HCT116 (cell line): ENCODE measurements at regions not wholly inside any gene's neighbourhood (a gene's known extent, or its start where the extent isn't known, plus 50 kb on each side); places are given as distances from the start of the nearest gene placed in this dataset.

ENCODE experiments used
- ATAC-seq: fragments of 200-7000 bp; cut with Tn5 transposase; 2 replicates; pipeline ENCODE4 v1.9.1; 2020; ENCODE audit warnings: mild to moderate bottlenecking, moderate library complexity
- BruUV-seq: library from RNA; stranded (reverse); fragments of 400-500 nt; replicated peaks from 2 replicates; lab custom pipeline; 2021; lab: Mats Ljungman, UMichigan
- CTCF ChIA-PET: fragments of 300-600 bp; sonication (Branson Sonifier 250); formaldehyde crosslinking; loops from one replicate; lab custom pipeline; 2021; ENCODE audit warnings: antibody characterized with exemption; lab: Charles Lee
- POLR2A ChIA-PET: fragments of 300-600, 350-600 bp; sonication (Branson Sonifier 250); formaldehyde crosslinking; loops from one replicate; lab custom pipeline; 2021; ENCODE audit warnings: antibody characterized with exemption; lab: Charles Lee
- RAD21 ChIA-PET, 2 experiments: fragments of 300-600 bp; sonication (Branson Sonifier 250); formaldehyde crosslinking; loops; one replicate each; lab custom pipeline; 2023; ENCODE audit warnings: low total read pairs in 2 of 2; ENCODE audit not compliant: uncharacterized antibody in 2 of 2, unreplicated experiment in 2 of 2, low non-redundant PET in 1 of 2; lab: Charles Lee
- DNase-seq: peaks from one replicate; pipeline ENCODE4 v3.0.0-alpha.2; 2010; ENCODE audit warnings: low read depth, low spot score
- H2AFZ ChIP-seq: fragments of 200-600 bp; shearing (Covaris generic), sonication (generic); 2 replicates; pipeline ENCODE4 v1.6.1; 2017; ENCODE audit warnings: low read depth, mixed run types, mixed read lengths, antibody characterized with exemption, low read length; ENCODE audit not compliant: poor library complexity, severe bottlenecking
- H3K27ac ChIP-seq: 2 replicates; pipeline ENCODE4 v1.5.1; 2012; ENCODE audit warnings: low read depth, low read length
- H3K27me3 ChIP-seq: fragments of 200-600 bp; sonication (generic); 2 replicates; pipeline ENCODE4 v1.6.1; 2016; ENCODE audit warnings: mixed run types, low read length, mixed read lengths; ENCODE audit not compliant: insufficient read depth
- H3K36me3 ChIP-seq, 2 experiments: fragments of 200-500 bp in 1 of 2; fragments of 200-600 bp in 1 of 2; sonication (Bioruptor generic) in 1 of 2; sonication (generic) in 1 of 2; 2 replicates each; pipeline versions ENCODE4 v1.5.1 to v1.6.1; 2014 to 2016; ENCODE audit warnings: low read length in 2 of 2, inconsistent platforms in 1 of 2, mixed read lengths in 1 of 2, mixed run types in 1 of 2; ENCODE audit not compliant: insufficient read depth in 2 of 2, control insufficient read depth in 1 of 2
- H3K4me1 ChIP-seq, 2 experiments: fragments of 200-600 bp in 1 of 2; sonication (generic) in 1 of 2; 2 replicates each; pipeline versions ENCODE4 v1.5.1 to v1.6.1; 2012 to 2017; ENCODE audit warnings: low read length in 2 of 2, inconsistent platforms in 1 of 2, mild to moderate bottlenecking in 1 of 2, mixed read lengths in 1 of 2, mixed run types in 1 of 2, moderate library complexity in 1 of 2; ENCODE audit not compliant: insufficient read depth in 2 of 2, control insufficient read depth in 1 of 2
- H3K4me2 ChIP-seq: fragments of 200-600 bp; sonication (generic); 2 replicates; pipeline ENCODE4 v1.6.1; 2017; ENCODE audit warnings: mixed run types, low read length, mixed read lengths
- H3K4me3 ChIP-seq, 2 experiments: fragments of 200-600 bp in 1 of 2; sonication (generic) in 1 of 2; replicated peaks in 1 of 2; 2 replicates each; pipeline ENCODE4 v1.5.1; 2011 to 2016; ENCODE audit warnings: low read length in 2 of 2, control low read depth in 1 of 2, low read depth in 1 of 2, mild to moderate bottlenecking in 1 of 2, mixed read lengths in 1 of 2, mixed run types in 1 of 2
- H3K79me2 ChIP-seq: fragments of 200-600 bp; sonication (generic); 2 replicates; pipeline ENCODE4 v1.6.1; 2017; ENCODE audit warnings: mild to moderate bottlenecking, mixed run types, low read length, moderate library complexity, mixed read lengths; ENCODE audit not compliant: insufficient read depth
- H3K9ac ChIP-seq: fragments of 200-600 bp; sonication (generic); 2 replicates; pipeline ENCODE4 v1.6.1; 2016; ENCODE audit warnings: low read length, mixed read lengths
- H3K9me2 ChIP-seq: fragments of 200-600 bp; sonication (generic), shearing (Covaris generic); 2 replicates; pipeline ENCODE4 v1.6.1; 2017; ENCODE audit warnings: mixed run types, mild to moderate bottlenecking, moderate library complexity; ENCODE audit not compliant: insufficient read depth
- H3K9me3 ChIP-seq, 2 experiments: fragments of 200-500 bp in 1 of 2; fragments of 200-600 bp in 1 of 2; sonication (Bioruptor generic) in 1 of 2; sonication (generic) in 1 of 2; 2 replicates each; pipeline ENCODE4 v1.6.1; 2014 to 2017; ENCODE audit warnings: low read length in 2 of 2, mixed read lengths in 2 of 2, inconsistent platforms in 1 of 2, low read depth in 1 of 2, mild to moderate bottlenecking in 1 of 2, mixed run types in 1 of 2, moderate library complexity in 1 of 2; ENCODE audit not compliant: control insufficient read depth in 1 of 2, insufficient read depth in 1 of 2
- H4K20me1 ChIP-seq: fragments of 200-600 bp; sonication (generic), shearing (Covaris generic); 2 replicates; pipeline ENCODE4 v1.6.1; 2017; ENCODE audit warnings: mixed run types, mild to moderate bottlenecking, moderate library complexity; ENCODE audit not compliant: insufficient read depth
- CEBPB ChIP-seq: IDR thresholded peaks from 2 replicates; pipeline ENCODE4 v1.6.1; 2012; ENCODE audit warnings: low read depth
- EGR1 ChIP-seq: IDR thresholded peaks from 2 replicates; pipeline ENCODE4 v1.6.1; 2012; ENCODE audit warnings: low read depth
- ELF1 ChIP-seq: IDR thresholded peaks from 2 replicates; pipeline ENCODE4 v1.6.1; 2012; ENCODE audit warnings: low read depth, borderline replicate concordance
- EZH2 ChIP-seq: fragments of 200-600 bp; sonication (generic); IDR thresholded peaks from 2 replicates; pipeline ENCODE4 v1.6.1; 2017; ENCODE audit warnings: antibody characterized with exemption, mixed run types
- EZH2phosphoT487 ChIP-seq: fragments of 200-600 bp; IDR thresholded peaks from 2 replicates; pipeline ENCODE4 v1.6.1; 2018; ENCODE audit warnings: antibody characterized with exemption, borderline replicate concordance
- FOSL1 ChIP-seq: IDR thresholded peaks from 2 replicates; pipeline ENCODE4 v1.6.1; 2012; ENCODE audit warnings: low read depth
- JUND ChIP-seq: IDR thresholded peaks from 2 replicates; pipeline ENCODE4 v1.6.1; 2012
- MAX ChIP-seq: IDR thresholded peaks from 2 replicates; pipeline ENCODE4 v1.6.1; 2012
- POLR2AphosphoS5 ChIP-seq: IDR thresholded peaks from 2 replicates; pipeline ENCODE4 v1.6.1; 2011; ENCODE audit warnings: mild to moderate bottlenecking, low read depth, low read length, moderate library complexity
- RAD21 ChIP-seq: IDR thresholded peaks from 2 replicates; pipeline ENCODE4 v1.6.1; 2012; ENCODE audit warnings: low read depth, mild to moderate bottlenecking
- SP1 ChIP-seq: IDR thresholded peaks from 2 replicates; pipeline ENCODE4 v1.6.1; 2012; ENCODE audit warnings: low read depth
- SRF ChIP-seq: IDR thresholded peaks from 2 replicates; pipeline ENCODE4 v1.6.1; 2012; ENCODE audit warnings: low read depth
- TCF7L2 ChIP-seq: IDR thresholded peaks from 2 replicates; pipeline ENCODE4 v1.7.0; 2011; ENCODE audit warnings: borderline replicate concordance, inconsistent platforms; ENCODE audit not compliant: insufficient read depth, insufficient read length; ENCODE audit errors: extremely low read depth
- YY1 ChIP-seq: IDR thresholded peaks from 2 replicates; pipeline ENCODE4 v1.6.1; 2011; ENCODE audit warnings: low read length, low read depth, moderate library complexity, mild to moderate bottlenecking; ENCODE audit not compliant: insufficient replicate concordance; ENCODE audit errors: extremely low read depth
- ZBTB33 ChIP-seq: IDR thresholded peaks from 2 replicates; pipeline ENCODE4 v1.6.1; 2011; ENCODE audit warnings: mild to moderate bottlenecking, low read length, moderate library complexity; ENCODE audit not compliant: insufficient replicate concordance; ENCODE audit errors: extremely low read depth
- intact Hi-C: fragments of 100-400 bp; cut with micrococcal nuclease; formaldehyde crosslinking; loops from 2 replicates; pipeline ENCODE4 v1.10.0; 2022
- TF ChIP-seq, protein P1 (sequence below): IDR thresholded peaks from 2 replicates; pipeline ENCODE4 v1.6.1; 2012; ENCODE audit warnings: low read depth
- TF ChIP-seq, protein P2 (sequence below): IDR thresholded peaks from 2 replicates; pipeline ENCODE4 v1.6.1; 2012
- TF ChIP-seq, protein P3 (sequence below), 3 experiments: fragments of 200-600 bp in 1 of 3; sonication (generic) in 1 of 3; IDR thresholded peaks in 2 of 3; conservative IDR thresholded peaks in 1 of 3; 2 replicates each; pipeline ENCODE4 v1.5.1; 2012 to 2017; ENCODE audit warnings: low read depth in 2 of 3, low read length in 2 of 3, antibody characterized with exemption in 1 of 3, borderline replicate concordance in 1 of 3, control low read depth in 1 of 3, mild to moderate bottlenecking in 1 of 3, mixed read lengths in 1 of 3, mixed run types in 1 of 3, moderate library complexity in 1 of 3; ENCODE audit not compliant: insufficient read depth in 1 of 3

GRCh38 chr10:61138708-61139591, 195.0 kb upstream of the RHOBTB1 start:
- ChIA-PET CTCF (interaction anchor here (2.6 kb wide), 1 partner anchor 11 kb away, joined by 15 read pairs; no protein-coding TSS in a partner anchor), RAD21 (no interaction called here), POLR2A (no interaction called here)
- Histone ChIP-seq H3K4me3 (no peak overlapping the region), H3K27ac (no peak overlapping the region), H3K79me2 (no peaks in the 10 kb centered on the region), H3K9me2 (no peaks in the 10 kb centered on the region), H4K20me1 (no peaks in the 10 kb centered on the region), H3K36me3 (no peaks in the 10 kb centered on the region), H3K27me3 (no peaks in the 10 kb centered on the region), H3K4me1 (no peaks in the 10 kb centered on the region), H2AFZ (no peak overlapping the region), H3K9ac (no peak overlapping the region), H3K9me3 (no peaks in the 10 kb centered on the region), H3K4me2 (no peak overlapping the region)
- DNase-seq (no peak), ATAC-seq (no peak)
- intact Hi-C loops: no loop called here
- TF ChIP-seq, protein P1, sequence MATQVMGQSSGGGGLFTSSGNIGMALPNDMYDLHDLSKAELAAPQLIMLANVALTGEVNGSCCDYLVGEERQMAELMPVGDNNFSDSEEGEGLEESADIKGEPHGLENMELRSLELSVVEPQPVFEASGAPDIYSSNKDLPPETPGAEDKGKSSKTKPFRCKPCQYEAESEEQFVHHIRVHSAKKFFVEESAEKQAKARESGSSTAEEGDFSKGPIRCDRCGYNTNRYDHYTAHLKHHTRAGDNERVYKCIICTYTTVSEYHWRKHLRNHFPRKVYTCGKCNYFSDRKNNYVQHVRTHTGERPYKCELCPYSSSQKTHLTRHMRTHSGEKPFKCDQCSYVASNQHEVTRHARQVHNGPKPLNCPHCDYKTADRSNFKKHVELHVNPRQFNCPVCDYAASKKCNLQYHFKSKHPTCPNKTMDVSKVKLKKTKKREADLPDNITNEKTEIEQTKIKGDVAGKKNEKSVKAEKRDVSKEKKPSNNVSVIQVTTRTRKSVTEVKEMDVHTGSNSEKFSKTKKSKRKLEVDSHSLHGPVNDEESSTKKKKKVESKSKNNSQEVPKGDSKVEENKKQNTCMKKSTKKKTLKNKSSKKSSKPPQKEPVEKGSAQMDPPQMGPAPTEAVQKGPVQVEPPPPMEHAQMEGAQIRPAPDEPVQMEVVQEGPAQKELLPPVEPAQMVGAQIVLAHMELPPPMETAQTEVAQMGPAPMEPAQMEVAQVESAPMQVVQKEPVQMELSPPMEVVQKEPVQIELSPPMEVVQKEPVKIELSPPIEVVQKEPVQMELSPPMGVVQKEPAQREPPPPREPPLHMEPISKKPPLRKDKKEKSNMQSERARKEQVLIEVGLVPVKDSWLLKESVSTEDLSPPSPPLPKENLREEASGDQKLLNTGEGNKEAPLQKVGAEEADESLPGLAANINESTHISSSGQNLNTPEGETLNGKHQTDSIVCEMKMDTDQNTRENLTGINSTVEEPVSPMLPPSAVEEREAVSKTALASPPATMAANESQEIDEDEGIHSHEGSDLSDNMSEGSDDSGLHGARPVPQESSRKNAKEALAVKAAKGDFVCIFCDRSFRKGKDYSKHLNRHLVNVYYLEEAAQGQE: no peak
- no peak for TF ChIP-seq ZBTB33
- no peak for TF ChIP-seq MAX
- TF ChIP-seq, protein P2, sequence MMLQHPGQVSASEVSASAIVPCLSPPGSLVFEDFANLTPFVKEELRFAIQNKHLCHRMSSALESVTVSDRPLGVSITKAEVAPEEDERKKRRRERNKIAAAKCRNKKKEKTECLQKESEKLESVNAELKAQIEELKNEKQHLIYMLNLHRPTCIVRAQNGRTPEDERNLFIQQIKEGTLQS: no peak
- TF ChIP-seq EZH2phosphoT487: no peak
- no peak for TF ChIP-seq RAD21
- TF ChIP-seq, protein P3, sequence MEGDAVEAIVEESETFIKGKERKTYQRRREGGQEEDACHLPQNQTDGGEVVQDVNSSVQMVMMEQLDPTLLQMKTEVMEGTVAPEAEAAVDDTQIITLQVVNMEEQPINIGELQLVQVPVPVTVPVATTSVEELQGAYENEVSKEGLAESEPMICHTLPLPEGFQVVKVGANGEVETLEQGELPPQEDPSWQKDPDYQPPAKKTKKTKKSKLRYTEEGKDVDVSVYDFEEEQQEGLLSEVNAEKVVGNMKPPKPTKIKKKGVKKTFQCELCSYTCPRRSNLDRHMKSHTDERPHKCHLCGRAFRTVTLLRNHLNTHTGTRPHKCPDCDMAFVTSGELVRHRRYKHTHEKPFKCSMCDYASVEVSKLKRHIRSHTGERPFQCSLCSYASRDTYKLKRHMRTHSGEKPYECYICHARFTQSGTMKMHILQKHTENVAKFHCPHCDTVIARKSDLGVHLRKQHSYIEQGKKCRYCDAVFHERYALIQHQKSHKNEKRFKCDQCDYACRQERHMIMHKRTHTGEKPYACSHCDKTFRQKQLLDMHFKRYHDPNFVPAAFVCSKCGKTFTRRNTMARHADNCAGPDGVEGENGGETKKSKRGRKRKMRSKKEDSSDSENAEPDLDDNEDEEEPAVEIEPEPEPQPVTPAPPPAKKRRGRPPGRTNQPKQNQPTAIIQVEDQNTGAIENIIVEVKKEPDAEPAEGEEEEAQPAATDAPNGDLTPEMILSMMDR (IDR thresholded peaks at IDR 0.05 in 2 of 3, conservative IDR thresholded peaks at IDR 0.05 in 1 of 3; ENCODE audit: borderline replicate concordance in 1 of 3, insufficient read depth in 1 of 3, low read depth in 2 of 3, low read length in 2 of 3): no peak
- TF ChIP-seq EGR1: no peak
- TF ChIP-seq POLR2AphosphoS5: no peak
- no peak for TF ChIP-seq FOSL1
- no peak for TF ChIP-seq JUND
- TF ChIP-seq EZH2: no peak
- no peak for TF ChIP-seq TCF7L2
- no peak for TF ChIP-seq ELF1
- no peak for TF ChIP-seq SRF
- no peak for TF ChIP-seq YY1
- TF ChIP-seq SP1: no peak
- TF ChIP-seq CEBPB: no peak
- no TSS peak for BruUV-seq
